Heart right ventricle (tissue), 16 donors: ENCODE measurements at regions not wholly inside any gene's neighbourhood (a gene's known extent, or its start where the extent isn't known, plus 50 kb on each side); places are given as distances from the start of the nearest gene placed in this dataset.

Experiments
- ATAC-seq, 8 donors: fragments of 200-7000 bp; cut with Tn5 transposase; one replicate each; pipeline ENCODE4 v1.9.1; 2020; ENCODE audit warnings: mild to moderate bottlenecking in 8 of 8, moderate library complexity in 8 of 8, moderate number of reproducible peaks in 1 of 8
- DNase-seq, 2 donors: peaks; one replicate each; pipeline ENCODE4 v3.0.0-alpha.2; 2020
- H3K27ac ChIP-seq, 10 donors: fragments of 200-600 bp; sonication (generic) in 2 of 10; one replicate each; pipeline versions ENCODE4 v1.5.0 to v1.8.0; 2020 to 2022; ENCODE audit warnings: mild to moderate bottlenecking in 3 of 10
- H3K27me3 ChIP-seq, 7 donors: fragments of 200-600 bp; one replicate each; pipeline ENCODE4 v1.8.0; 2021 to 2022; ENCODE audit warnings: mild to moderate bottlenecking in 2 of 7
- H3K36me3 ChIP-seq, 9 donors: fragments of 200-600 bp; sonication (generic) in 1 of 9; one replicate each; pipeline versions ENCODE4 v1.5.0 to v1.8.0; 2020 to 2022; ENCODE audit warnings: mild to moderate bottlenecking in 2 of 9
- H3K4me1 ChIP-seq, 9 donors: fragments of 200-600 bp; sonication (generic) in 1 of 9; one replicate each; pipeline versions ENCODE4 v1.5.0 to v1.8.0; 2020 to 2022; ENCODE audit warnings: mild to moderate bottlenecking in 4 of 9
- H3K4me3 ChIP-seq, 10 donors: fragments of 200-600 bp; sonication (generic) in 2 of 10; one replicate each; pipeline versions ENCODE4 v1.5.0 to v1.8.0; 2020 to 2022; ENCODE audit warnings: mild to moderate bottlenecking in 7 of 10, moderate library complexity in 2 of 10
- H3K9me3 ChIP-seq, 11 donors: fragments of 200-600 bp in 10 of 11; sonication (generic) in 2 of 11; one replicate each; pipeline versions ENCODE4 v1.5.0 to v1.8.0; 2013 to 2022; ENCODE audit warnings: mild to moderate bottlenecking in 2 of 11, control low read depth in 1 of 11, moderate library complexity in 1 of 11
- WGBS, 2 donors: extraction: QIAGEN DNeasy Blood & Tissue Kit; methylation state at CpG; one replicate each; pipeline ENCODE4 v1.1.7; 2013; ENCODE audit warnings: inconsistent platforms in 1 of 2; 5-methylcytosine and 5-hydroxymethylcytosine counted together
- intact Hi-C, 10 donors: fragments of 100-400 bp; cut with DNase I; formaldehyde crosslinking; loops; one replicate each; pipeline versions ENCODE4 v1.11.1 to v1.14.2; 2022
- TF ChIP-seq, protein P1 (sequence below), 9 donors: fragments of 200-600 bp; sonication (generic) in 2 of 9; IDR thresholded peaks; one replicate each; pipeline versions ENCODE4 v1.5.0 to v1.8.0; 2021 to 2022; ENCODE audit warnings: antibody characterized with exemption in 9 of 9, mild to moderate bottlenecking in 5 of 9, moderate library complexity in 1 of 9
- donor health status: Arrhythmogenic right ventricular cardiomyopathy.
- donor health status: ischemic (EF 13 %, LVEDD 7.1; RV severe dilation, severe dysfunction).
- donor health status: healthy with polysubstance abuse.
- donor health status: DM: no; HTN: yes; CAD: no.
- donor health status: DM: no; HTN: no; CAD: no.
- donor health status: ischemic (EF 25% LVEDD 6.9; RV normal size, moderate dysfunction).
- donor health status: ischemic (EF 25% LVEDD 5.7; RV mildly dilated, moderate dysfunction).
- donor health status: healthy.
- donor health status: DM: yes; HTN: yes; CAD: no.
- donor health status: Ischemic cardiomyopathy.
- donor health status: ischemic (EF 35%, LVEDD 5.7; RV mildly dilated, moderate dysfunction).
- donor health status: nonischemic (EF 11% LVEDD 7.7; RV severe dilation, severe dysfunction).
- donor health status: DM: yes; HTN: yes; CAD: no.
- donor health status: PGD.
- donor health status: ischemic (EF 29% LVEDD 5.4; RV normal size, mild dysfunction).
- donor health status: nonischemic (EF 23%, LVEDD 6.1; RV moderate dilation, normal function).

DNA sequence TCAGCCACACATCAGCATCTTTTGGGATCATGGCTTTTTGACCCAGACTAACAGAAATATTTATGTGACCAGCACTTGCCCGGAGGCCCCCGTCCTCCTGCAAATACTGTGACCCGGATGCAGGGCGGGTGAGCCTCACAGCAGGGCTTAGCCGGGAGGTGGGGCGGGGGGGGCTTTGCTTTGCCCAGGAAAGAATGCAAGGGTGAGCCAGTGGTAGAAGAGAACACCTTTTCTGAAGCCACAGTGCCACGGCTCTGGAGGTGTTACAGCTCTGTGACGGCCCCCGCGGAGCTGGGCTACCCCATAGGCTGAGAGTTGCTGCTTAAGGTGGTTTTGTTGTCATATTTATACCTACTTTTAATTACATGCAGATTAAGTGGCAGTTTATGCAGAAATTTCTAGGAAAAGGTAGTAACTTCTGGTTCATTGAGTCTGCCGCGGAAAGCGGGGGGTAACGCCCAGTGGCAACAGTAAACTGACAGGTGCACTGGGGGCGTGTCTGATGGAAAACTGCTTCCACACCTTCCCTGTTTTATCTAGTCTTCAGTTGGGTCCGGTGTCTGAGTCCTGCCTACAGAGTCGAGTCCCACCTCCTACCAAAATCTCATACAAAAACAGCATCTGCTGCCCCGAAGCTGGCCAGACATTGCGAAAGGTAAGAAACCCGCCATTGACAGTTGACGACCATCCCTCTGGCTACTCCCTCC is 187.9 kb downstream of the TEX29 start:
- intact Hi-C loops = no loop called here
- no peak overlapping the region for H3K4me3 ChIP-seq
- H3K9me3 ChIP-seq = no peaks in the 10 kb centered on the region
- H3K27ac ChIP-seq = no peak overlapping the region
- peaks cover 0 to 68% (median 35%) of the 10 kb centered on the region in 7 donors for H3K27me3 ChIP-seq
- WGBS, 2 donors = 86 to 92% methylated on average over 21 of the region's 21 CpGs
- DNase-seq (no peak), ATAC-seq (no peak)
- TF ChIP-seq, protein P1, sequence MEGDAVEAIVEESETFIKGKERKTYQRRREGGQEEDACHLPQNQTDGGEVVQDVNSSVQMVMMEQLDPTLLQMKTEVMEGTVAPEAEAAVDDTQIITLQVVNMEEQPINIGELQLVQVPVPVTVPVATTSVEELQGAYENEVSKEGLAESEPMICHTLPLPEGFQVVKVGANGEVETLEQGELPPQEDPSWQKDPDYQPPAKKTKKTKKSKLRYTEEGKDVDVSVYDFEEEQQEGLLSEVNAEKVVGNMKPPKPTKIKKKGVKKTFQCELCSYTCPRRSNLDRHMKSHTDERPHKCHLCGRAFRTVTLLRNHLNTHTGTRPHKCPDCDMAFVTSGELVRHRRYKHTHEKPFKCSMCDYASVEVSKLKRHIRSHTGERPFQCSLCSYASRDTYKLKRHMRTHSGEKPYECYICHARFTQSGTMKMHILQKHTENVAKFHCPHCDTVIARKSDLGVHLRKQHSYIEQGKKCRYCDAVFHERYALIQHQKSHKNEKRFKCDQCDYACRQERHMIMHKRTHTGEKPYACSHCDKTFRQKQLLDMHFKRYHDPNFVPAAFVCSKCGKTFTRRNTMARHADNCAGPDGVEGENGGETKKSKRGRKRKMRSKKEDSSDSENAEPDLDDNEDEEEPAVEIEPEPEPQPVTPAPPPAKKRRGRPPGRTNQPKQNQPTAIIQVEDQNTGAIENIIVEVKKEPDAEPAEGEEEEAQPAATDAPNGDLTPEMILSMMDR (IDR thresholded peaks at IDR 0.05) = no peak
- no peaks in the 10 kb centered on the region for H3K4me1 ChIP-seq
- no peaks in the 10 kb centered on the region for H3K36me3 ChIP-seq

DNA sequence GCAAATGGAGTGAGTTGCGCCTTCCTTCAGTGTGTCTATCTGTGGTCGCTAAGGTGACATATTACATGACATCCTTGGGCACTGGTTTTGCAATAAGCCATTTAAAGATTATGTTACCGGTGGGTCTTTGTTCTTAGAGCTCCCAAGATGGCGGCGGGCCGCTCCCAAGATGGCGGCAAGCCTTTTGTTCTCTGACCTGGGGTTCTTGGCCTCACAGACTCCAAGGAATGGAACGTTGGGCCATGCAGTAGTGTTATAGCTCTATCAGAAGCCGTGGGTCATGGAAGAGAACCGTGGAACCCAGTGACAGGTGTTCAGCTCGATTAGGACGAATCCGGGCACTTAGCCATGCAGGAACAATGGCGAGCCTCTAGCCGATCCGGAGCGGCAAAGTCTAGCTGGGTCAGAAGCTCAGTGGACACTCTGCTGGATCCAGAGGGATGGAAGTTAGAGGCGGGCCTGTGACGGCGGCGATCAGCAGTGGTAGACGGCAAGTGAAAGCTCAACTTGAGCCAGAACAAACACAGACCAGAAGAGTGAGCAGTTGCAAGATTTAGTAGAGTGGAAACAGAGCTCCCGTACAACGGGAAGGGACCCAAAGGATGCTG is 188.6 kb downstream of the TEX29 start:
- H3K4me1 ChIP-seq = no peaks in the 10 kb centered on the region
- TF ChIP-seq, protein P1 (IDR thresholded peaks at IDR 0.05) = no peak
- intact Hi-C loops = no loop called here
- DNase-seq (no peak), ATAC-seq (no peak)
- no peak overlapping the region for H3K27ac ChIP-seq
- 83 to 88% methylated on average over 24 of the region's 24 CpGs for WGBS, 2 donors
- H3K9me3 ChIP-seq = no peaks in the 10 kb centered on the region
- H3K4me3 ChIP-seq = no peak overlapping the region
- H3K27me3 ChIP-seq = peaks cover 0 to 68% (median 33%) of the 10 kb centered on the region in 7 donors
- no peaks in the 10 kb centered on the region for H3K36me3 ChIP-seq

DNA sequence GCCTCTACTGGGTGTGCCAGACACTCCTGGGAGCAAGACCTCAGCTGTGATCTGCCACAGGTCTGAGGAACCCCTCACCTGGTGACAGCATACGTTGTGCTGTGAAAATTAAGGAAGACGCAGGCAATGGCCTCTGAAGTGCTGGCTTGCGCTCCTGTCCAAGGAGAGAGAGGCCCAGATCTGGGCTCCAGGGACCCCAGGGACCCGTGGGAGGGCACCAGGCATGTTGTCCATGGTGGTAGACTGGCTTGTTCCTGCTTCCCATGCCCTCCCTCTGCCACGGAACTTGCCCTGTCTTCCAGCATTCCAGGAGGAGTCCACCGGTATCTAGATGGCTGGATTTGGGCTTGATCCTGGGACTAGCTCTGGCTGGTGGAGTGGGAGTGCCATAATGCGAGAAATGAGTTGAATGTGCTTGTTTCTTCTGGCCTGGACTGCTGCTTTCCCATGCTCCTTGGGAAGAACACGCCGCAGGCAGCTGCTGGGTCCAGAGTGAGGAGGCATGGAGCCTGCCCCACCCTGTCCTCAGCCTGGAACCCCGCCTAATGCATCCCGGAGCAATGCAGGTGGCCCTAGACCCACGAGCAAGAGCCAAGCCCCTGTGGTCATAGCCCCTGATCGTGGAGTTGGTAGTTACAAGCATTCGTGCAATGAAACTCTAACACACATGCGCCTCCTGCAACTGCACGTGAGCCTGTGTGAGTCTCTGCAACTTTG is 190.2 kb downstream of the TEX29 start:
- H3K27me3 ChIP-seq = peaks cover 0 to 71% (median 37%) of the 10 kb centered on the region in 7 donors
- intact Hi-C loops = no loop called here

DNA sequence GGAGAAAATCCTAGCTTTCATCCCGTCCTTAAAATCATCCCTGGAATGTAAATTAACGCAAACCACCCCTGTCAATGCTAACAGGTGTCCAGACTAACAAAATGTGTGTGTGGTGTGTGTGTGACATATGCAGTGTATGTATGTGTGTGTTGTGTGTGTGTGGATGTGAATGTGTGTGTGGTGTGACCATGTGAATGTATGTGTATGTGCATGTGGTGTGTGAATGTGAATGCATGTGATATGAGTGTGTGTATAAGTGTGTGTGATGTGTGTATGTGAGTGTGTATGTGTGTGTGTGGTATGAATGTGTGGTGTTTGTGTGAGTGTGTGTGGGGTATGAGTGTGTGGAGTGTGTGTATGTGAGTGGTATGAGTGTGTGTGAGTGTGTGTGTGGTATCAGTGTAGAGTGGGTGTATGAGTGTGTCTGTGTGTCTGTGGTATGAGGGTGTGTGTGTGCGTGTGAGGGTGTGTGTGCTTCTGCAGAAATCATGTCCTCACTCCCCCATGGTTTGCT is 190.8 kb downstream of the TEX29 start:
- DNase-seq (no peak), ATAC-seq (no peak)
- Histone ChIP-seq H3K36me3 (no peaks in the 10 kb centered on the region), H3K27ac (no peak overlapping the region), H3K4me3 (no peak overlapping the region), H3K9me3 (no peaks in the 10 kb centered on the region), H3K27me3 (peaks cover 0 to 72% (median 43%) of the 10 kb centered on the region in 7 donors), H3K4me1 (no peaks in the 10 kb centered on the region)
- intact Hi-C loops = no loop called here
- WGBS, 2 donors = 73% methylated on average over 3 of the region's 3 CpGs
- TF ChIP-seq, protein P1 (IDR thresholded peaks at IDR 0.05) = no peak

More for the DNA sequence above, 190.2 kb downstream of the TEX29 start:
- Histone ChIP-seq H3K4me3 (no peak overlapping the region), H3K4me1 (no peaks in the 10 kb centered on the region), H3K27ac (no peak overlapping the region), H3K9me3 (no peaks in the 10 kb centered on the region), H3K36me3 (no peaks in the 10 kb centered on the region)
- TF ChIP-seq, protein P1 (IDR thresholded peaks at IDR 0.05) = no peak
- no peak for ATAC-seq
- no peak for DNase-seq
- WGBS, 2 donors = 83 to 84% methylated on average over 16 of the region's 16 CpGs
